ENCODE measurements at regions not wholly inside any gene's neighbourhood (a gene's known extent, or its start where the extent isn't known, plus 50 kb on each side); places are given as distances from the start of the nearest gene placed in this dataset.

GRCh38 chr4:73929278-73929677 lies 52.5 kb downstream of the PF4 start:
- no peaks in the 10 kb centered on the region for H3K79me2 ChIP-seq (ENCODE audit: low read length)
- TF ChIP-seq CTCF (IDR thresholded peaks at IDR 0.05; ENCODE audit: low read depth, low read length) (no peak), EZH2phosphoT487 (IDR thresholded peaks at IDR 0.05; ENCODE audit: low read depth) (no peak)
- no peak overlapping the region for H3K4me3 ChIP-seq (ENCODE audit: low read length)
- H3K36me3 ChIP-seq (replicated peaks; ENCODE audit: low read depth, low read length), result no peaks in the 10 kb centered on the region
- no peak overlapping the region for H2AFZ ChIP-seq (ENCODE audit: low read depth, low read length)
- H3K27ac ChIP-seq (ENCODE audit: low read length), result no peak overlapping the region
- H3K4me1 ChIP-seq (ENCODE audit: low read length), result no peaks in the 10 kb centered on the region
- no peak overlapping the region for H3K9ac ChIP-seq (ENCODE audit: low read length)
- no peaks in the 10 kb centered on the region for H3K9me3 ChIP-seq (ENCODE audit: insufficient read depth, low read length)
- H3K27me3 ChIP-seq (ENCODE audit: low read depth, low read length), result no peaks in the 10 kb centered on the region
- no peaks in the 10 kb centered on the region for H4K20me1 ChIP-seq (ENCODE audit: insufficient read depth, low read length)
- no peak overlapping the region for H3K4me2 ChIP-seq (ENCODE audit: low read length)

- Histone ChIP-seq H3K4me3 (ENCODE audit: low read length) (no peak overlapping the region), H3K9ac (ENCODE audit: low read length) (no peak overlapping the region), H3K27ac (ENCODE audit: low read length) (no peak overlapping the region), H3K4me1 (ENCODE audit: low read length) (no peaks in the 10 kb centered on the region), H3K4me2 (ENCODE audit: low read length) (no peak overlapping the region), H3K9me3 (ENCODE audit: insufficient read depth, low read length) (no peaks in the 10 kb centered on the region), H3K36me3 (replicated peaks; ENCODE audit: low read depth, low read length) (no peaks in the 10 kb centered on the region), H2AFZ (ENCODE audit: low read depth, low read length) (no peak overlapping the region), H4K20me1 (ENCODE audit: insufficient read depth, low read length) (no peaks in the 10 kb centered on the region), H3K27me3 (ENCODE audit: low read depth, low read length) (no peaks in the 10 kb centered on the region), H3K79me2 (ENCODE audit: low read length) (no peaks in the 10 kb centered on the region)
- TF ChIP-seq CTCF (IDR thresholded peaks at IDR 0.05; ENCODE audit: low read depth, low read length) (no peak), EZH2phosphoT487 (IDR thresholded peaks at IDR 0.05; ENCODE audit: low read depth) (no peak)
These were observed 54.4 kb downstream of the CXCL1 start for GRCh38 chr4:73923631-73923937.

GRCh38 chr4:73922766-73923630 lies 53.8 kb downstream of the CXCL1 start:
- Histone ChIP-seq H3K9me3 (ENCODE audit: insufficient read depth, low read length) (no peaks in the 10 kb centered on the region), H3K27me3 (ENCODE audit: low read depth, low read length) (no peaks in the 10 kb centered on the region), H3K9ac (ENCODE audit: low read length) (no peak overlapping the region), H3K79me2 (ENCODE audit: low read length) (no peaks in the 10 kb centered on the region), H3K4me3 (ENCODE audit: low read length) (no peak overlapping the region), H2AFZ (ENCODE audit: low read depth, low read length) (no peak overlapping the region), H3K4me2 (ENCODE audit: low read length) (no peak overlapping the region), H3K4me1 (ENCODE audit: low read length) (no peaks in the 10 kb centered on the region), H4K20me1 (ENCODE audit: insufficient read depth, low read length) (no peaks in the 10 kb centered on the region), H3K36me3 (replicated peaks; ENCODE audit: low read depth, low read length) (no peaks in the 10 kb centered on the region), H3K27ac (ENCODE audit: low read length) (no peak overlapping the region)
- no peak for TF ChIP-seq EZH2phosphoT487 (IDR thresholded peaks at IDR 0.05; ENCODE audit: low read depth)
- TF ChIP-seq CTCF (IDR thresholded peaks at IDR 0.05; ENCODE audit: low read depth, low read length), result peak; percentile 35

- Histone ChIP-seq H2AFZ (ENCODE audit: low read depth, low read length) (no peak overlapping the region), H3K79me2 (ENCODE audit: low read length) (no peaks in the 10 kb centered on the region), H3K4me1 (ENCODE audit: low read length) (no peaks in the 10 kb centered on the region), H4K20me1 (ENCODE audit: insufficient read depth, low read length) (no peaks in the 10 kb centered on the region), H3K36me3 (replicated peaks; ENCODE audit: low read depth, low read length) (no peaks in the 10 kb centered on the region), H3K4me2 (ENCODE audit: low read length) (no peak overlapping the region), H3K4me3 (ENCODE audit: low read length) (no peak overlapping the region), H3K27me3 (ENCODE audit: low read depth, low read length) (no peaks in the 10 kb centered on the region), H3K9me3 (ENCODE audit: insufficient read depth, low read length) (no peaks in the 10 kb centered on the region), H3K9ac (ENCODE audit: low read length) (no peak overlapping the region), H3K27ac (ENCODE audit: low read length) (no peak overlapping the region)
- TF ChIP-seq EZH2phosphoT487 (IDR thresholded peaks at IDR 0.05; ENCODE audit: low read depth), result no peak
- no peak for TF ChIP-seq CTCF (IDR thresholded peaks at IDR 0.05; ENCODE audit: low read depth, low read length)
These were observed 53.1 kb downstream of the CXCL1 start for GRCh38 chr4:73922317-73922716.

Measured in OCI-LY3 (cell line).